OCI-LY1 (cell line): ENCODE measurements at regions not wholly inside any gene's neighbourhood (a gene's known extent, or its start where the extent isn't known, plus 50 kb on each side); places are given as distances from the start of the nearest gene placed in this dataset.

Experiments used
- CTCF ChIP-seq: fragments of 200-600 bp; sonication (generic), shearing (Covaris generic); IDR thresholded peaks from 2 replicates; pipeline ENCODE4 v1.5.1; 2017; ENCODE audit warnings: mild to moderate bottlenecking, antibody characterized with exemption, low read length, moderate library complexity, mixed read lengths
- EZH2 ChIP-seq: fragments of 200-600 bp; sonication (generic), shearing (Covaris generic); IDR thresholded peaks from 2 replicates; pipeline ENCODE4 v1.8.0; 2017; ENCODE audit warnings: borderline replicate concordance, mixed run types, mild to moderate bottlenecking, antibody characterized with exemption, low read length, moderate library complexity, mixed read lengths

- no peak for TF ChIP-seq CTCF
- no peak for TF ChIP-seq EZH2
These were observed 94.8 kb downstream of the NPIPB11 start for GRCh38 chr16:29311461-29312344.
